Spleen (tissue), 7 donors: ENCODE measurements at regions not wholly inside any gene's neighbourhood (a gene's known extent, or its start where the extent isn't known, plus 50 kb on each side); places are given as distances from the start of the nearest gene placed in this dataset.

Experiments
- CTCF ChIP-seq, 11 experiments: fragments of 200-600 bp in 7 of 11; fragments of 450-650 bp in 4 of 11; sonication (generic) in 4 of 11; IDR thresholded peaks in 8 of 11; conservative IDR thresholded peaks in 3 of 11; 1 replicate in 7 of 11; 2 replicates in 4 of 11; pipeline versions ENCODE4 v1.4.0 to v1.8.0; 2016 to 2021; ENCODE audit warnings: antibody characterized with exemption in 11 of 11, inconsistent platforms in 4 of 11, mild to moderate bottlenecking in 1 of 11
- POLR2A ChIP-seq, 3 donors: fragments of 450-650 bp; IDR thresholded peaks; one replicate each; pipeline ENCODE4 v1.5.1; 2017; ENCODE audit warnings: antibody characterized with exemption in 3 of 3, mild to moderate bottlenecking in 1 of 3
- POLR2AphosphoS5 ChIP-seq, 3 donors: sonication (generic); formaldehyde crosslinking; IDR thresholded peaks; one replicate each; pipeline ENCODE4 v1.5.1; 2017; ENCODE audit warnings: antibody characterized with exemption in 3 of 3
- donor health status: DM: no; HTN: no; CAD: no; lungs with moderate emphysema.
- donor health status: DM: no; HTN: no; CAD: no.
- donor health status: DM: no; HTN: no; CAD: no.

GRCh38 chr16:50430076-50430475 lies 61.3 kb upstream of the BRD7 start:
- TF ChIP-seq CTCF (IDR thresholded peaks at IDR 0.05 in 8 of 11, conservative IDR thresholded peaks at IDR 0.05 in 3 of 11) (no peak), POLR2A (IDR thresholded peaks at IDR 0.05) (no peak), POLR2AphosphoS5 (IDR thresholded peaks at IDR 0.05) (no peak)
